Mesendoderm (in vitro differentiated cells): ENCODE measurements at regions not wholly inside any gene's neighbourhood (a gene's known extent, or its start where the extent isn't known, plus 50 kb on each side); places are given as distances from the start of the nearest gene placed in this dataset.

Experiments
- DNase-seq: peaks from one replicate; pipeline ENCODE4 v3.0.0; 2013
- H2AK5ac ChIP-seq: 2 replicates; pipeline ENCODE4 v1.6.1; 2013; ENCODE audit warnings: low read length, inconsistent platforms
- H2BK120ac ChIP-seq: 2 replicates; pipeline ENCODE4 v1.6.1; 2013; ENCODE audit warnings: low read depth, mild to moderate bottlenecking, low read length, moderate library complexity, mixed read lengths
- H2BK15ac ChIP-seq: replicated peaks from 2 replicates; pipeline ENCODE4 v1.6.1; 2013; ENCODE audit warnings: low read depth, mild to moderate bottlenecking, moderate library complexity
- H2BK5ac ChIP-seq: 2 replicates; pipeline ENCODE4 v1.6.1; 2013; ENCODE audit warnings: low read length, inconsistent platforms
- H3K18ac ChIP-seq: 2 replicates; pipeline ENCODE4 v1.6.1; 2013; ENCODE audit warnings: mild to moderate bottlenecking, low read length, mixed read lengths
- H3K23ac ChIP-seq: one replicate; pipeline ENCODE4 v1.6.1; 2013; ENCODE audit warnings: low read length
- H3K27ac ChIP-seq: 2 replicates; pipeline ENCODE4 v1.5.1; 2013; ENCODE audit warnings: low read depth, mild to moderate bottlenecking, inconsistent platforms, low read length, moderate library complexity
- H3K27me3 ChIP-seq: 2 replicates; pipeline ENCODE4 v1.6.1; 2013; ENCODE audit warnings: low read length, control low read depth, mild to moderate bottlenecking, inconsistent platforms; ENCODE audit not compliant: insufficient read depth, poor library complexity
- H3K36me3 ChIP-seq: 2 replicates; pipeline ENCODE4 v1.6.1; 2013; ENCODE audit warnings: low read length, inconsistent platforms; ENCODE audit not compliant: control insufficient read depth, insufficient read depth
- H3K4ac ChIP-seq: one replicate; pipeline ENCODE4 v1.6.1; 2013; ENCODE audit warnings: low read depth, mild to moderate bottlenecking, low read length, moderate library complexity
- H3K4me1 ChIP-seq: 2 replicates; pipeline ENCODE4 v1.6.1; 2013; ENCODE audit warnings: low read depth, low read length, inconsistent platforms; ENCODE audit not compliant: control insufficient read depth
- H3K4me2 ChIP-seq: 2 replicates; pipeline ENCODE4 v1.6.1; 2013; ENCODE audit warnings: low read length
- H3K4me3 ChIP-seq: 2 replicates; pipeline ENCODE4 v1.5.1; 2013; ENCODE audit warnings: mild to moderate bottlenecking, low read length
- H3K56ac ChIP-seq: one replicate; pipeline ENCODE4 v1.6.1; 2013; ENCODE audit warnings: low read length
- H3K79me1 ChIP-seq: 2 replicates; pipeline ENCODE4 v1.6.1; 2013; ENCODE audit warnings: low read length, inconsistent platforms
- H3K79me2 ChIP-seq: 2 replicates; pipeline ENCODE4 v1.6.1; 2013; ENCODE audit warnings: mild to moderate bottlenecking, low read length; ENCODE audit not compliant: control insufficient read depth, insufficient read depth
- H3K9ac ChIP-seq: 2 replicates; pipeline ENCODE4 v1.6.1; 2013; ENCODE audit warnings: low read length, inconsistent platforms
- H4K5ac ChIP-seq: one replicate; pipeline ENCODE4 v1.6.1; 2013; ENCODE audit warnings: low read length
- H4K8ac ChIP-seq: one replicate; pipeline ENCODE4 v1.6.1; 2013; ENCODE audit warnings: low read depth, mild to moderate bottlenecking, control low read depth, low read length, moderate library complexity
- WGBS: extraction: QIAGEN DNeasy Blood & Tissue Kit; methylation state at CpG from one replicate; pipeline ENCODE4 v1.1.7; 2013; ENCODE audit warnings: low lambda C conversion rate, missing lambda C conversion rate; ENCODE audit not compliant: insufficient coverage; ENCODE audit errors: extremely low coverage; 5-methylcytosine and 5-hydroxymethylcytosine counted together

- H2AK5ac ChIP-seq: no peak overlapping the region
- DNase-seq: no peak
- no peaks in the 10 kb centered on the region for H3K79me2 ChIP-seq
- H3K9ac ChIP-seq: peak overlapping the region; percentile 40
- H4K8ac ChIP-seq: no peak overlapping the region
- H3K18ac ChIP-seq: peak overlapping the region; percentile 11
- no peak overlapping the region for H2BK15ac ChIP-seq
- no peaks in the 10 kb centered on the region for H3K36me3 ChIP-seq
- H2BK120ac ChIP-seq: no peak overlapping the region
- no peak overlapping the region for H3K27ac ChIP-seq
- WGBS: no CpG with 5 or more reads among the region's 18 CpGs
- H3K4ac ChIP-seq: peak overlapping the region; percentile 1
- no peak overlapping the region for H3K4me2 ChIP-seq
- no peaks in the 10 kb centered on the region for H3K79me1 ChIP-seq
- H3K56ac ChIP-seq: peak overlapping the region; percentile 87
- H3K4me3 ChIP-seq: no peak overlapping the region
- H3K4me1 ChIP-seq: peaks cover 5% of the 10 kb centered on the region
- H3K23ac ChIP-seq: no peak overlapping the region
- no peaks in the 10 kb centered on the region for H3K27me3 ChIP-seq
- peak overlapping the region; percentile 67 for H2BK5ac ChIP-seq
- H4K5ac ChIP-seq: peak overlapping the region; percentile 36
Observed at GRCh38 chr16:54362591-54363206, 76.1 kb upstream of the IRX3 start.

- peak overlapping the region; percentile 87 for H3K56ac ChIP-seq
- no peak overlapping the region for H3K4me3 ChIP-seq
- no peak overlapping the region for H3K9ac ChIP-seq
- peak overlapping the region; percentile 48 for H2BK5ac ChIP-seq
- no peak overlapping the region for H2BK15ac ChIP-seq
- H4K8ac ChIP-seq: no peak overlapping the region
- H4K5ac ChIP-seq: no peak overlapping the region
- H3K4ac ChIP-seq: no peak overlapping the region
- H3K4me1 ChIP-seq: peaks cover 5% of the 10 kb centered on the region
- no peak for DNase-seq
- no peaks in the 10 kb centered on the region for H3K79me2 ChIP-seq
- H3K4me2 ChIP-seq: no peak overlapping the region
- H3K27me3 ChIP-seq: no peaks in the 10 kb centered on the region
- no peak overlapping the region for H3K27ac ChIP-seq
- H3K23ac ChIP-seq: no peak overlapping the region
- no peak overlapping the region for H2BK120ac ChIP-seq
- no peaks in the 10 kb centered on the region for H3K36me3 ChIP-seq
- H3K18ac ChIP-seq: no peak overlapping the region
- no CpG with 5 or more reads among the region's 1 CpG for WGBS
- H2AK5ac ChIP-seq: peak overlapping the region; percentile 52
- H3K79me1 ChIP-seq: no peaks in the 10 kb centered on the region
Observed at GRCh38 chr16:54361246-54361645, 74.7 kb upstream of the IRX3 start.

- Histone ChIP-seq H3K27me3 (no peaks in the 10 kb centered on the region), H3K4me2 (no peak overlapping the region), H3K4me1 (peaks cover 5% of the 10 kb centered on the region), H2BK120ac (no peak overlapping the region), H3K56ac (peak overlapping the region; percentile 40), H3K4ac (no peak overlapping the region), H3K79me1 (no peaks in the 10 kb centered on the region), H2BK5ac (no peak overlapping the region), H2BK15ac (no peak overlapping the region), H3K18ac (no peak overlapping the region), H3K27ac (no peak overlapping the region), H4K8ac (no peak overlapping the region), H3K36me3 (no peaks in the 10 kb centered on the region), H4K5ac (no peak overlapping the region), H3K9ac (no peak overlapping the region), H3K23ac (no peak overlapping the region), H3K4me3 (no peak overlapping the region), H2AK5ac (no peak overlapping the region), H3K79me2 (no peaks in the 10 kb centered on the region)
- no peak for DNase-seq
- WGBS: no CpG with 5 or more reads among the region's 5 CpGs
Observed at GRCh38 chr16:54360681-54361080, 74.1 kb upstream of the IRX3 start.

- no peak overlapping the region for H3K9ac ChIP-seq
- no peak overlapping the region for H3K27ac ChIP-seq
- H4K8ac ChIP-seq: no peak overlapping the region
- no peak for DNase-seq
- no peak overlapping the region for H2BK5ac ChIP-seq
- no peaks in the 10 kb centered on the region for H3K79me2 ChIP-seq
- WGBS: no CpG with 5 or more reads among the region's 5 CpGs
- H3K18ac ChIP-seq: no peak overlapping the region
- no peak overlapping the region for H3K23ac ChIP-seq
- H3K4me1 ChIP-seq: peaks cover 5% of the 10 kb centered on the region
- no peaks in the 10 kb centered on the region for H3K36me3 ChIP-seq
- no peak overlapping the region for H2BK120ac ChIP-seq
- no peak overlapping the region for H2AK5ac ChIP-seq
- no peak overlapping the region for H3K4me2 ChIP-seq
- H4K5ac ChIP-seq: no peak overlapping the region
- H3K56ac ChIP-seq: no peak overlapping the region
- H3K4me3 ChIP-seq: no peak overlapping the region
- H3K4ac ChIP-seq: no peak overlapping the region
- no peaks in the 10 kb centered on the region for H3K79me1 ChIP-seq
- H2BK15ac ChIP-seq: no peak overlapping the region
- no peaks in the 10 kb centered on the region for H3K27me3 ChIP-seq
Observed at GRCh38 chr16:54359555-54359954, 73.0 kb upstream of the IRX3 start.

- no peak overlapping the region for H2AK5ac ChIP-seq
- H3K23ac ChIP-seq: no peak overlapping the region
- no peaks in the 10 kb centered on the region for H3K27me3 ChIP-seq
- whole genome bisulfite sequencing: no CpG with 5 or more reads among the region's 9 CpGs
- H3K4ac ChIP-seq: no peak overlapping the region
- no peaks in the 10 kb centered on the region for H3K36me3 ChIP-seq
- H4K8ac ChIP-seq: no peak overlapping the region
- no peak overlapping the region for H2BK5ac ChIP-seq
- DNase-seq: peak; percentile 27
- H3K4me3 ChIP-seq: no peak overlapping the region
- H2BK15ac ChIP-seq: no peak overlapping the region
- H3K4me1 ChIP-seq: peaks cover 5% of the 10 kb centered on the region
- H2BK120ac ChIP-seq: no peak overlapping the region
- H3K79me1 ChIP-seq: no peaks in the 10 kb centered on the region
- no peak overlapping the region for H3K9ac ChIP-seq
- peak overlapping the region; percentile 10 for H3K56ac ChIP-seq
- H3K27ac ChIP-seq: no peak overlapping the region
- H3K4me2 ChIP-seq: no peak overlapping the region
- H3K79me2 ChIP-seq: no peaks in the 10 kb centered on the region
- H3K18ac ChIP-seq: no peak overlapping the region
- H4K5ac ChIP-seq: no peak overlapping the region
Observed at GRCh38 chr16:54359081-54359480, 72.5 kb upstream of the IRX3 start.

GRCh38 chr16:54356391-54356790 lies 69.8 kb upstream of the IRX3 start:
- no peak overlapping the region for H4K5ac ChIP-seq
- H3K4me1 ChIP-seq: peaks cover 3% of the 10 kb centered on the region
- H4K8ac ChIP-seq: no peak overlapping the region
- no peak overlapping the region for H2BK5ac ChIP-seq
- H2AK5ac ChIP-seq: no peak overlapping the region
- H3K27me3 ChIP-seq: no peaks in the 10 kb centered on the region
- no peak overlapping the region for H3K4me3 ChIP-seq
- no peak overlapping the region for H3K4ac ChIP-seq
- no peak overlapping the region for H2BK15ac ChIP-seq
- no peaks in the 10 kb centered on the region for H3K79me1 ChIP-seq
- H3K27ac ChIP-seq: no peak overlapping the region
- H3K18ac ChIP-seq: no peak overlapping the region
- H2BK120ac ChIP-seq: no peak overlapping the region
- WGBS: no CpG with 5 or more reads among the region's 1 CpG
- no peak overlapping the region for H3K4me2 ChIP-seq
- no peaks in the 10 kb centered on the region for H3K36me3 ChIP-seq
- no peak for DNase-seq
- no peak overlapping the region for H3K23ac ChIP-seq
- no peak overlapping the region for H3K9ac ChIP-seq
- H3K79me2 ChIP-seq: no peaks in the 10 kb centered on the region
- no peak overlapping the region for H3K56ac ChIP-seq
